Activated naive CD4-positive, alpha-beta T cell treated with anti-CD3 and anti-CD28 coated beads, Interleukin-2, amount 50 U/mL, for 24 hours (primary cell): ENCODE measurements at regions not wholly inside any gene's neighbourhood (a gene's known extent, or its start where the extent isn't known, plus 50 kb on each side); places are given as distances from the start of the nearest gene placed in this dataset.

Experiments used
- H3K27ac Mint-ChIP-seq: one replicate; pipeline ENCODE4 v1.8.0; 2021; ENCODE audit warnings: mild to moderate bottlenecking, mixed read lengths
- H3K27me3 Mint-ChIP-seq: one replicate; pipeline ENCODE4 v1.8.0; 2021; ENCODE audit warnings: mixed read lengths
- H3K36me3 Mint-ChIP-seq: one replicate; pipeline ENCODE4 v1.8.0; 2021; ENCODE audit warnings: mixed read lengths
- H3K4me1 Mint-ChIP-seq: one replicate; pipeline ENCODE4 v1.8.0; 2021; ENCODE audit warnings: mixed read lengths
- H3K4me3 Mint-ChIP-seq: one replicate; pipeline ENCODE4 v1.8.0; 2021; ENCODE audit warnings: mild to moderate bottlenecking, mixed read lengths
- H3K9me3 Mint-ChIP-seq: one replicate; pipeline ENCODE4 v1.8.0; 2021; ENCODE audit warnings: mixed read lengths

GRCh38 chr18:38318416-38318815 lies 752.8 kb upstream of the CELF4 start:
- H3K27me3 Mint-ChIP-seq: no peaks in the 10 kb centered on the region
- H3K36me3 Mint-ChIP-seq: no peaks in the 10 kb centered on the region
- no peak overlapping the region for H3K4me3 Mint-ChIP-seq
- no peak overlapping the region for H3K27ac Mint-ChIP-seq
- H3K4me1 Mint-ChIP-seq: no peaks in the 10 kb centered on the region
- no peaks in the 10 kb centered on the region for H3K9me3 Mint-ChIP-seq

- Mint-ChIP-seq H3K36me3 (no peaks in the 10 kb centered on the region), H3K27me3 (no peaks in the 10 kb centered on the region), H3K4me1 (no peaks in the 10 kb centered on the region), H3K9me3 (no peaks in the 10 kb centered on the region), H3K27ac (no peak overlapping the region), H3K4me3 (no peak overlapping the region)
Observed at GRCh38 chr18:38313831-38314230, 748.2 kb upstream of the CELF4 start.

- Mint-ChIP-seq H3K4me3 (no peak overlapping the region), H3K27me3 (no peaks in the 10 kb centered on the region), H3K36me3 (no peaks in the 10 kb centered on the region), H3K9me3 (no peaks in the 10 kb centered on the region), H3K4me1 (no peaks in the 10 kb centered on the region), H3K27ac (no peak overlapping the region)
Observed at GRCh38 chr18:38312532-38312931, 746.9 kb upstream of the CELF4 start.

- Mint-ChIP-seq H3K36me3 (no peaks in the 10 kb centered on the region), H3K27me3 (no peaks in the 10 kb centered on the region), H3K27ac (no peak overlapping the region), H3K9me3 (no peaks in the 10 kb centered on the region), H3K4me3 (no peak overlapping the region), H3K4me1 (no peaks in the 10 kb centered on the region)
Observed at GRCh38 chr18:38310936-38311335, 745.3 kb upstream of the CELF4 start.

- Mint-ChIP-seq H3K9me3 (no peaks in the 10 kb centered on the region), H3K27ac (no peak overlapping the region), H3K4me3 (no peak overlapping the region), H3K4me1 (no peaks in the 10 kb centered on the region), H3K36me3 (no peaks in the 10 kb centered on the region), H3K27me3 (no peaks in the 10 kb centered on the region)
Observed at GRCh38 chr18:38307914-38308313, 742.3 kb upstream of the CELF4 start.

- H3K27me3 Mint-ChIP-seq: no peaks in the 10 kb centered on the region
- H3K9me3 Mint-ChIP-seq: peaks cover 5% of the 10 kb centered on the region
- no peak overlapping the region for H3K27ac Mint-ChIP-seq
- no peak overlapping the region for H3K4me3 Mint-ChIP-seq
- no peaks in the 10 kb centered on the region for H3K4me1 Mint-ChIP-seq
- no peaks in the 10 kb centered on the region for H3K36me3 Mint-ChIP-seq
Observed at GRCh38 chr18:38305961-38306360, 740.4 kb upstream of the CELF4 start.

- Mint-ChIP-seq H3K27ac (no peak overlapping the region), H3K4me1 (no peaks in the 10 kb centered on the region)
Observed at GRCh38 chr18:38301621-38302020, 736.0 kb upstream of the CELF4 start.

GRCh38 chr18:38297910-38298309 lies 732.3 kb upstream of the CELF4 start:
- Mint-ChIP-seq H3K9me3 (peaks cover 5% of the 10 kb centered on the region), H3K27ac (no peak overlapping the region), H3K4me1 (no peaks in the 10 kb centered on the region), H3K27me3 (no peaks in the 10 kb centered on the region), H3K36me3 (no peaks in the 10 kb centered on the region), H3K4me3 (no peak overlapping the region)

More at GRCh38 chr18:38301621-38302020, 736.0 kb upstream of the CELF4 start:
- no peaks in the 10 kb centered on the region for H3K36me3 Mint-ChIP-seq
- no peaks in the 10 kb centered on the region for H3K27me3 Mint-ChIP-seq
- H3K9me3 Mint-ChIP-seq: peaks cover 5% of the 10 kb centered on the region
- H3K4me3 Mint-ChIP-seq: no peak overlapping the region

GRCh38 chr18:38290229-38290628 lies 724.6 kb upstream of the CELF4 start:
- Mint-ChIP-seq H3K36me3 (no peaks in the 10 kb centered on the region), H3K4me1 (no peaks in the 10 kb centered on the region), H3K27me3 (no peaks in the 10 kb centered on the region), H3K27ac (no peak overlapping the region), H3K4me3 (no peak overlapping the region), H3K9me3 (peaks cover 13% of the 10 kb centered on the region)

GRCh38 chr18:38284972-38285371 lies 719.4 kb upstream of the CELF4 start:
- H3K4me1 Mint-ChIP-seq: no peaks in the 10 kb centered on the region
- H3K36me3 Mint-ChIP-seq: no peaks in the 10 kb centered on the region
- H3K27me3 Mint-ChIP-seq: no peaks in the 10 kb centered on the region
- no peak overlapping the region for H3K27ac Mint-ChIP-seq
- peaks cover 15% of the 10 kb centered on the region for H3K9me3 Mint-ChIP-seq
- no peak overlapping the region for H3K4me3 Mint-ChIP-seq

GRCh38 chr18:38263066-38263465 lies 697.5 kb upstream of the CELF4 start:
- Mint-ChIP-seq H3K4me3 (no peak overlapping the region), H3K4me1 (no peaks in the 10 kb centered on the region), H3K9me3 (no peaks in the 10 kb centered on the region), H3K27ac (no peak overlapping the region), H3K36me3 (no peaks in the 10 kb centered on the region), H3K27me3 (no peaks in the 10 kb centered on the region)

GRCh38 chr18:38262661-38263060 lies 697.1 kb upstream of the CELF4 start:
- no peaks in the 10 kb centered on the region for H3K9me3 Mint-ChIP-seq

GRCh38 chr18:38257661-38258060 lies 692.1 kb upstream of the CELF4 start:
- Mint-ChIP-seq H3K36me3 (no peaks in the 10 kb centered on the region), H3K4me1 (no peaks in the 10 kb centered on the region), H3K4me3 (no peak overlapping the region), H3K27me3 (no peaks in the 10 kb centered on the region), H3K27ac (no peak overlapping the region), H3K9me3 (peaks cover 5% of the 10 kb centered on the region)

More at GRCh38 chr18:38262661-38263060, 697.1 kb upstream of the CELF4 start:
- H3K36me3 Mint-ChIP-seq: no peaks in the 10 kb centered on the region
- H3K4me3 Mint-ChIP-seq: no peak overlapping the region
- no peaks in the 10 kb centered on the region for H3K27me3 Mint-ChIP-seq
- H3K4me1 Mint-ChIP-seq: no peaks in the 10 kb centered on the region
- no peak overlapping the region for H3K27ac Mint-ChIP-seq

- H3K27ac Mint-ChIP-seq: no peak overlapping the region
- no peaks in the 10 kb centered on the region for H3K36me3 Mint-ChIP-seq
- H3K4me3 Mint-ChIP-seq: no peak overlapping the region
- H3K4me1 Mint-ChIP-seq: no peaks in the 10 kb centered on the region
- peaks cover 5% of the 10 kb centered on the region for H3K9me3 Mint-ChIP-seq
- no peaks in the 10 kb centered on the region for H3K27me3 Mint-ChIP-seq
Observed at GRCh38 chr18:38256366-38256765, 690.8 kb upstream of the CELF4 start.

- Mint-ChIP-seq H3K27me3 (no peaks in the 10 kb centered on the region), H3K27ac (no peak overlapping the region), H3K4me3 (no peak overlapping the region), H3K4me1 (no peaks in the 10 kb centered on the region), H3K9me3 (peaks cover 5% of the 10 kb centered on the region), H3K36me3 (no peaks in the 10 kb centered on the region)
Observed at GRCh38 chr18:38250971-38251370, 685.4 kb upstream of the CELF4 start.

- Mint-ChIP-seq H3K36me3 (no peaks in the 10 kb centered on the region), H3K4me3 (no peak overlapping the region), H3K4me1 (no peaks in the 10 kb centered on the region), H3K9me3 (no peaks in the 10 kb centered on the region), H3K27me3 (no peaks in the 10 kb centered on the region), H3K27ac (no peak overlapping the region)
Observed at GRCh38 chr18:38244480-38244879, 678.9 kb upstream of the CELF4 start.

GRCh38 chr18:38243291-38243690 lies 677.7 kb upstream of the CELF4 start:
- no peaks in the 10 kb centered on the region for H3K9me3 Mint-ChIP-seq
- H3K36me3 Mint-ChIP-seq: no peaks in the 10 kb centered on the region
- H3K27ac Mint-ChIP-seq: no peak overlapping the region
- H3K4me1 Mint-ChIP-seq: no peaks in the 10 kb centered on the region
- H3K27me3 Mint-ChIP-seq: no peaks in the 10 kb centered on the region
- H3K4me3 Mint-ChIP-seq: no peak overlapping the region
